NCI-H1930 (cell line): ENCODE measurements at regions not wholly inside any gene's neighbourhood (a gene's known extent, or its start where the extent isn't known, plus 50 kb on each side); places are given as distances from the start of the nearest gene placed in this dataset.

Experiments
- DNase-seq, 2 experiments: peaks; one replicate each; lab custom pipeline; 2025; lab: John Stamatoyannopoulos, UW

GRCh38 chr11:70675697-70676374, 277.5 kb downstream of the CTTN start:
- no peak for DNase-seq

DNA sequence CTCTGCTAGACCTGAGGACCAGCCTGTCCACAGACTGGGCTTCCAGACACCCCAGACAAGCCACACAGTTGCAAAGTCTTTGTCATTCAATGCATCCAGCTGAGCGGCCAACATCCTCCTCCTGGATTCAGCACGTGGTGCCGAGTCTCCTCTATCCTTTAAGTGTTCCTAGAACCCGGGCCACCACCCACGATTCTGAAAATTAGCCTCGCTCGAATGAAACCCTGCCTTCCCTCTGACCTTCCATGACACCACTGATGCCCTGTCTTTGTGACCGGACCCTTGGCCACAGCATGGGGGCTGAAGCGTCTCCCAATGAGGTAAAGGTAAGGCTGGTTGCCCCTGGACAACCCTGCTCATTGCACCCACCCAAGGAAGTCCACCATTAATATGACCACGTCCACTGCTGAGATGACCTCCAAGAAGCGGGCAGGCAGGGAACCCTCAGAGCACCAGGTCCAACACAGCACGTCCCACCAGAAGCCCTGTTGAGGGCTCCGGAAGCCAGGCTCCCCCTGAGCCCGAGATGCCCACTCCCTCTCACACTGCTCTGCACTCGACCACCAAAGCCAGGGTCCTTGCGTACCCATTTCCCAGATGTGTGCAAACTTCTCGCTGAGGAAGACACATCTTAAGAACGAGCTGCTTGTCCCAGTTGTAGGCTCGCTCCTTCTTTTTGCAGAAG, 279.0 kb downstream of the CTTN start:
- no peak for DNase-seq

DNA sequence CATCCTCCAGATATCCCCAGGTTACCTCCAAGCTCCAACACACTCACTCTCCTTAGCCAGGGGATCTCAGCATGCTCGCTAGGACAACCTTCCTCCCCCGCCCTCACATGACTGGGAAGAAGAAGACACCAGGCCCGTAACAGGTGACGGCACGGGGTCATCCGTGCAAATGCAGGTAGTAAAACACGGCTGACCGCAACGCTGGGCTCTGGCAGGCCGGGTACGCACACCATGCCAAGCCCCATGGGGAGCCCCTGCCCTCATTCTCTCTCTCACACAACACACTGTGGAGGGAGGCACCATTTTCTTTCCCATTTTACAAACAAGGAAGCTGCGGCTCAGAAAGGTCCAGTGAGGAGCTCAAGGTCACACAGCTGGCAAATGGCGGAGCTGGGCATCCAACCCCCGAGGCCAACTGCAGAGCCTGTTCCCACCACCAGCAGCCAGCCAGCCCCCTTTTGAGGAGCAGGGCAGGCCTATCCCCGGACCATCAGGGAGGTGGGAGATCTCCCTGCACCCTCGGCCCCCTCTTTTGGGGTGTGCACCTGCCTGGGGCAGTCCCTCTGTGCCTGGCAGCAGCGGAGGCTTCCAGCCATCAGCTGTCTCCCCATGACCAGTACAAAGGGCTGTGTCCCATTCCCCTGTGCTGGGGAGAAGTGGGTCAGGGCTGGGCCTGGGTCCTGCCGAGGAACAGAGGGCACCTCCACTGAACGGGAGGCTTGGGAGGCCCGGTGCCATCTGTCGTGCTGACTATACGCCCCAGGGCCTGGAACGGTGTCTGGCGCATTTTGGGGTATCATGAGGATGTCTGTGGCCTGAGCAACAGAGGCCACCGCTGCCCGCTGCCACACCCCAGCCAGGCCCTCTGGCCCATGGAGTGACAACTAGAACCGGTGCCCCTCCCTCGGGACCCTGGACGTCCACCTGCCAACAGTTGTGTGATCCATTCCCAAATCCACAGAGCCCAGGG, 280.9 kb downstream of the CTTN start:
- DNase-seq, result no peak

DNA sequence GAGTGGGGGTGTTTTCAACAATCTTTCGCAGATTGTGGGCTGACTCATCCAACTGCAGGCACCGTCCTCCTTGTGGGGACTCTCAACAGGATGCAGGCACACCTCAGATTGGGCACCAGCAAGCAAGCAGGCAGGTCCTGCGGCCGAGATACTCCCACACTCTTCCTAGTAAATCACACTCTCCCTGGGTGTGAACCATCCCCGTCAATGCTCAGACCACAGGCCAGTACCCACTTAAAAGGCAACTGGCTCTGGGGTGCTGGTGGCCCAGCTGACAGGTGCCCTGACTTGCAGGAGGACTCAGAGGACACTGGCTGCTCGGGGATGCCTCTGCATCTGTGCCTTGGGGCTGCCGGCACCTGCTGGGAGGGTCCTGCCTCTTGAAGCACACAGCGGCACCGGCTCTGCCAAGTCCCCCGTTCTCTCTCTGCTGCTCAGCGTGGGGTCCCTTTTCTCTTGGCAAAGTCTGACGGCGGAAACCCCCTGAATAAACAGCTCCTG, 282.5 kb downstream of the CTTN start:
- no peak for DNase-seq

DNA sequence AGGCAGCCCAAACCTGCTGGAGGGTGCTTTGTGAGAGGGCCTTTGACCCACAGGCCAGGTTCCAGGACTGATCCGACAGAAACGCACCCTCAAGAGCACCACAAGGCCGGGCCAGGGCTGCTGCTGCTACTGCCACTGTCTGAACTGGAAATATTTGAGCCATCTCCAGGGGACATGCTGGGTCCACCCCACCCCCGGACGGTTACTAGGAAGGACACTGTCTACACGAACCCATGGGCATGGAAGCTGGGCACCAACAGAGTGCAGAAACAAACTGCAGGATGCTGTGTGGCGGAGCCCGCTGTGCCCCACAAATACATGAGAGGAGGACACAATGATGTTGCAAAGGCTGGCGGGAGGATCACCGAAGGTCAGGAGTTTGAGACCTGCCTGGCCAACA, 283.7 kb downstream of the CTTN start:
- DNase-seq, result no peak

GRCh38 chr11:70682760-70683159, 284.4 kb downstream of the CTTN start:
- no peak for DNase-seq

- DNase-seq, result no peak
These were observed 289.4 kb downstream of the CTTN start for GRCh38 chr11:70687716-70688115.

- DNase-seq, result no peak
These were observed 289.8 kb downstream of the CTTN start for GRCh38 chr11:70688142-70688541.

DNA sequence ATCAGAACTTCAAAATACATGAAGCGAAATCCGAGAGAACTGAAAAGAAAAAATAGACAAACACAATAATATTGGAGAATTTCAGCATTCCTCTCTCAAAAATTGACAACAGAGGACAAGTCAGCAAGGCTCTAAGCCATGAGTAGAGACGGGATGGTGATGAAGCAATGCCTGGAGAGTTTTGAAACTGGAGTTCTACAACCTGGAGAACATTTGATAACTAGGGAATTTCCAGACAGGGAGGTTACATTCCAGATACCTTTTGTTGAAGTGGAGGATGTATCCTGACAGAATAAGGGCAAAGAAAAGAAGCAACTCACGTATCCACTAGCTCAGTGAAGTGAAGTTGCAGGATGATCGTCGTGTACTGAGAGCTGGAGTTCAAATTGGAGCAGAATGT, 291.4 kb downstream of the CTTN start:
- no peak for DNase-seq

DNA sequence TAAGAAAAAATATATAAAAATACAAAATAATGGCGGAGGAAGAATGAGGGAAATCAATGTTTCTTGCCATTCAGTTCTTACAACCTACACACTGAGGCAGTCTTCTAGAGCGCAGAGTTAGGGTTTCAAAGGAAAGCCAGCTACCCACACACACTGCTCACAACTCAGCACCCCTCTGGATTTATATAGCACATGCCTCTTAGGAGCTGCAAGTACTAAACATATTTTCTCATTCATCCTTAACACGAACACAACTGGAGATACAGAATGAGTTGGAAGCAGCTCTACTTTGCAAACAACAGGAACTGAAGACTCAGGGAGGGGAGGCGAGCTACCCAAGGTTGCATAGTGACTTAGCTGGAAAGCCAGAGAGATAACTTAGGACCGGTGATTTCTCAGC, 293.8 kb downstream of the CTTN start:
- no peak for DNase-seq

- no peak for DNase-seq
These were observed 296.0 kb downstream of the CTTN start for GRCh38 chr11:70694371-70694770.

DNA sequence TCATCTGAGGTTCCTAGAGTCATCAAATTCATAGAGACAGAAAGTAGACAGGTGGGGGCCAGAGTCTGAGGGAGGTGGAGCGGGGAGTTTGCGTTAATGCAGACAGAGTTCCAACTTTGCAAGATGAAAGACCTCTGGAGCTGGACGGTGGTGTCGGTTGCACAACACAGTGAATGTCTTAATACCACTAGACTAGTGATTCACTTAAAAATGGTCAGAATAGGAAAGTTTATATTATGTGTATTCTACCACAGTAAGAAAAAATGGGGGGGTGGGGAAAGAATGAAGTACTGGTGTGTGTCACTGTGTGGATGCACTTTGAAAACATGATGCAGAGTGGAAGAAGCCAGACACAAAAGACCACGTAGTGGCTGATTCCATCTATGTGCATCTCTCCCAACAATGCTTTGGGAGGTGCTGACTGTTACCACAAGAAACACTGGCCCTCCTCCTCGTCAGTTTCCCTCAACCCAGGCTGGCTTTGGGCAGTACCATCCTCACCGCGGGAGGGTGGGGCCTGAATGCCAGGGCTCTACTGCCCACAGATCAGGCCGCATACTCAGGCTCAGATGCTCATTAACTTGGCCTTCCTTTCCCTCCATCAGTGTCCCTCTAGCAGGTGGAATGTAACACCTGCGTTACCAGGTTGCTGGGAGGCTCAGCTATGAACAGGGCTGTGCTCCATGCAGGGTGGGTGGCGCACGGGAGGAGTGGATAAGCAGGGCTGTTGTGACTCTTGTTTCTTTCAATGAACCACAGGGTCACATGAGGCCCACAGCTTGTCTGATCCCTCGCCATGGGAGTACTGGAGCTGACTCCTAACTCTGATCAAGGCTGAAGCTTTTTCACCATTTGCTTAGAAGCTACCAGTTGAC, 297.0 kb downstream of the CTTN start:
- no peak for DNase-seq

DNA sequence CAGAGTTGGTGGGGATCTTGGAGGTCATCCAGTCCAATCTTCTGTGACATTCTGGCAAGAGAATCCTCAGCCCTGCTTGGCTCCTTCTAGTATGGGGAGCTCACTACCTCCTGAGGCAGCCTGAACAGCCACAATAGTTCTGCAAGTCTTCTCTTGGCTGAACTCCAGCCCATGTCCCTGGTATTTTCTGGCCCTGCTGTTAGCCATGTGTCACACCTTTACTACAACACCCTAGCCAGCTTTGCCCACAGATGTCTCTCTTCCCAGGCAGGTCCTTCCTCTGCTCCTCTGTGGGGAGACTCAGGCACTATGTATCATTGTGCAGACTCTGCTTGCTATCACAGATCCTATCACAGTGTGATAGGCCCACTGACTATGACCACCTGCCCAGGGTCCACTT, 297.7 kb downstream of the CTTN start:
- DNase-seq, result no peak

- DNase-seq, result no peak
These were observed 298.2 kb downstream of the CTTN start for GRCh38 chr11:70696564-70696963.

DNA sequence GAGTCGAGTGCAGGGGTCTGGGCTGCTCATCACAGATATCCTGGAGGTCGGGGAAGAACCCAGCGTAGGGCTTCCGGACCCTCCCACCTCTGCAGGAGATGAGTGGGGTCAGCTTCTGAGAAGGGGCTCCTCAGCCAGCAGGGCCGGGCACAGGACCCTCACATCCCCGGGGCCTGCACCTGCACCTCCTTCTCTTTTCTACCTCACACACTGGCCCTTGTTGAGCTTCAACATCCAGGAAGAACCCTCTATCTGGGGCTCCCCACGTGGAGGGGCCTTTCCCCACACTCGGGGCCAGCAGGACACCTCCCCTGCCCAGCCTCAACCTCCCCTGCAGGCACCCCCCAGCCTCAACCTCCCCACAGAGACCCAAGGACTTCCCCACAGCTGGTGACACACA, 299.4 kb downstream of the CTTN start:
- DNase-seq, result no peak

DNA sequence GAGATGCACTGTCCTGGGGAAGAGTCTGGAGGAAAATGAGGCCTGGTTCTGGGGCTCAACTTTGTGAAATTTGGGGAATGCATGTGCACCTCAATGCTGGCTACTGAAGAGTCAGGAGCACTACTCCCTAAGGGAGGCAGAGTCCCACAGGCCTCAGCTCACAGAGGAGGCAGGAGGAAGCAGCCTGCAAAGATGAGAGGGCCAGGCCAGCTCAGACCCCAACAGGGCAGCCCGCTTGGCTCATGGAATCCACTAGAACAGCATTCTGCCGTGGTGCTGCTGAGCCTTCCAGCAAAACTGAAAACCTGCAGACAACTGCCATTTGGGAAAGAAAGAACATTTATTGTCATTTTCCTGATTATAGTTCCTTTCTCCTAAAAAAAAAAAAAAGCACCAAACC, 300.5 kb downstream of the CTTN start:
- no peak for DNase-seq

DNA sequence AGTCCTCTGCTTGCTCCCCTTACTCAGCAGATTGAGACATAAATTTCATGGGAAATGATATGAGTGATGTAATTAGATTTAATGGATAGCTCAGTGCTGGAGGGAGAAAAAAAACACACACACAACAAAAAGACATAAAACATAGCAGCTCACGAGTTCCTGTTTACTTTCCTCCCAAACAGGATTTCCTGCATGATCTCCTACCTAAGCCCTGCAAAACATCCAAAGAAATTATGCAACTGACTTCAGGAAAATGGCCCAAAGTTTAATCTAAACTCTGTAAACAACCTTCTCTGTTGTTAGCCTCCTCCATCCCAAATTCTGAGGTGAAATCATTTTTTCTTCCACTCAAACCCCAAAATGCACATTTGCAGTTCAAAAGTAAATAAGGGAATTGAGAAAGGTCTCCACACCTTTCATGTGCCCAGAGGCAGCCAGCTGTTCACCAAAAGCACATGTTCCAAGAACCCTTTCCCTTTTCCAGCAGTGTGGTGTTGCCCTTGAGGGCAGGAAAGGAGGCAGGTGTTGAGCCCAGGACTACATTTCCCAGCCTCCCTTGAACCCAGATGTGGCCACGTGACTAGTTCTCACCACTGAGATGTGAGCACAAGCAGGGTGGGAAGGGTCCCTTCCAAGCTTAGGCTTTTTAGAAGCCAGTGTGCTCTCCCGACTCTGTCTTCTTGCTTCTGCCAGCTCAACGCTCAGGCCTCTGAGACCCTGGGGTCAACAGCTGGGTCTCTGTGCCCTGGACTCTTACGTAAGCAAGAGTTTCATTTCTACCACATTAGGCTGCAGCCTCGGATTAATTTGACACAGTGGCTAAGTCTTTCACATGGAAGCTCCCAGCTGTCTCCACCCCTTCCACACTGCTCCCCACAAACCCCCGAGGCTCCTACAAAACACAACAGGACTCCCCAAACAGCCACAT, 301.2 kb downstream of the CTTN start:
- no peak for DNase-seq

- DNase-seq, result no peak
These were observed 302.1 kb downstream of the CTTN start for GRCh38 chr11:70700453-70700852.

DNA sequence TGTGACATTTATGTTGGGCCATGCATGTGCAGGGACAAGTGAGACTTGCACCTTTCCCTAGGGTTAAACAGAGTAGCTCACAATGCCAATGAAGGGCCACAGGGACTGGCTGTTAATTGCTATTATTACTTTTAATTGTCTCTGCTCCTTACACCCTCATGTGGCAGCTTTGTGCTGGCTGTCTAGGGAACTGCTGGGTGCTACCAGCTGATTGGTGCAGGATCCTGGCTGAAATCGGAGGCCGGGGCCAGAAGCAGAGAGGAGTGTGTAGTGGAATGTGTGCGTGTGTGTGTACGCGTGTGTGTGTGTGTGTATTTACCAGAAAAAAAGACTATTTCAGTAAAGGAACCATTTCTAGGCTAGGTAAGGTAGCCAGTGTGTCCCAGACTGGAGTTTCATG, 302.5 kb downstream of the CTTN start:
- DNase-seq, result no peak

DNA sequence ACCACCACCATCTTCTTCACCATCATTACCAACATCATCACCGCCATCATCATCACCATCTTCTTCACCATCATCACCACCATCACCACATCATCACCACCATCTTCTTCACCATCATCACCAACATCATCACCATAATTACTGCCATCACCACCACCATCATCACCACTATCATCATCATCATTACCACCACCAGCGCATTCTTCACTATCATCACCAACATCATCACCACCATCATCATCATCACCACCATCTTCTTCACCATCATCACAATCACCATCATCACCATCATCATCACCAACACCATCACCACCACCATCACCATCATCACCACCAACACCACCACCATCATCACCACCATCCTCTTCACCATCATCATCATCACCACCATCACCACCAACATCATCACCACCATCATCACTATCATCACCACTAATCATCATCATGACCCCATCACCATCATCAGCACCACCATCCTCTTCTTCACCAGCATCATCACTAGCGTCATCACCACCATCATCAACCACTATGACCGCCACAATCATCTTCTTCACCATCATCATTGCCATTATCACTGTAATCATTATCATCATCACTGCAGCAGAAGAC, 303.8 kb downstream of the CTTN start:
- no peak for DNase-seq
